GM12873 (cell line): ENCODE measurements at regions not wholly inside any gene's neighbourhood (a gene's known extent, or its start where the extent isn't known, plus 50 kb on each side); places are given as distances from the start of the nearest gene placed in this dataset.

Source experiments
- CTCF ChIP-seq: IDR thresholded peaks from 2 replicates; pipeline ENCODE4 v1.5.1; 2012; ENCODE audit warnings: low read depth, mild to moderate bottlenecking, moderate library complexity, low read length, control low read depth; ENCODE audit not compliant: insufficient read depth; ENCODE audit errors: missing control alignments

GRCh38 chr18:42373584-42373983, 418.6 kb downstream of the PIK3C3 start:
- TF ChIP-seq CTCF: no peak

DNA sequence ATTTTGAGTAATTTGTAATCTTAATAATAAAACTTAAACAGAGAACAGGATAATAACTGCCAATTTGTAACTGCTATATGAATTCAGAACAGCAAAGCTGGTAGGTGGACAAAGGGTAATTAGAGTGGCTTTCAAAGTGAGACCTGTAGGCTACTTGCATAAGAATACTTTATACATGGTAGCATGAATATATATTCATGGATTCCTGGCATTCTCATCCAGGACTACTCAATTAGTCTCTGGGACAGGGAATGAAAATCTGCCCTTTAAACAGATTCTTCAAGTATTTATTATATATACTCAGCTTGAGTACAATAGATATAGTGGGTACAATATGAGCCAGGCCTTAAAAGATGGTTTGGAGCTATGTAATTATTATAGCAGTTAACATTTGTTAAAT, 419.9 kb downstream of the PIK3C3 start:
- no peak for TF ChIP-seq CTCF

- TF ChIP-seq CTCF: no peak
Measured at GRCh38 chr18:42392416-42392815, 437.4 kb downstream of the PIK3C3 start.

DNA sequence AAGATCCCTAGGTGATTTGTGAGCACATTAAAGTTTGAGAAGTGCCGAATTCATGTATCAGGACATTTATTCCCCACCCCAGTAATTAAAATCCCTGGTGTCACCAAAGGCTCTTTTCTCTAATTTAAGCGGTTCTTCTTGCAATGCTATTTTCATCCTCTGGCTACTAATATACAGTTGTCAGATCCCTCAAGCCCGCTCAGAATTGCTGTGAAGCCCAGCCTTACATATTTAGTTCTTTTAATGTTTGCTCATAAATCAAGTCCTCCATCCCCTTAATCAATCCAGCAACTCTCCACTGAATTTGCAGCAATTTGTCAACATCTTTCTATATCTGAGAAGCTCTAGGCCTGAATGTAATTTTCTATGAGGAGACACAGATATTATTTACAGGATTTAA, 437.9 kb downstream of the PIK3C3 start:
- TF ChIP-seq CTCF: no peak

DNA sequence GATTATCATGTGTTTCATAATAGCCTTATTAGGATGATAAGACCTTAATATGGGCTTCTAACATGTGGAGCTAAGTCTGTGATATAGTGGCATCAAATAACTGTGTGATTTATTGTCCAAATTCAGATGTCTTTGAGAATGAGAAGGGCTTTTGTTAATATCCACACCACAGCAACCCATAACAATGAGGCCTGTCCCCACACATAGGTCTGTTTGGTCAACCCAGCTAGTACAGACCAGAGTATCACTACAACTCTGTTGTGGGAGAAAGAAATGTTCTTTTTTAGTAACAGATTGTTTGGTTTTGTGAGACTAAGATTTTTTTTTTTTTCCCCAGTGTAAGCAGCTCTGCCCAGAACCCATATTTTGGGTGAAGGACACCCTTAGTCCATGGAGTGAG, 439.2 kb downstream of the PIK3C3 start:
- no peak for TF ChIP-seq CTCF

- no peak for TF ChIP-seq CTCF
Measured at GRCh38 chr18:42401131-42401673, 446.2 kb downstream of the PIK3C3 start.

DNA sequence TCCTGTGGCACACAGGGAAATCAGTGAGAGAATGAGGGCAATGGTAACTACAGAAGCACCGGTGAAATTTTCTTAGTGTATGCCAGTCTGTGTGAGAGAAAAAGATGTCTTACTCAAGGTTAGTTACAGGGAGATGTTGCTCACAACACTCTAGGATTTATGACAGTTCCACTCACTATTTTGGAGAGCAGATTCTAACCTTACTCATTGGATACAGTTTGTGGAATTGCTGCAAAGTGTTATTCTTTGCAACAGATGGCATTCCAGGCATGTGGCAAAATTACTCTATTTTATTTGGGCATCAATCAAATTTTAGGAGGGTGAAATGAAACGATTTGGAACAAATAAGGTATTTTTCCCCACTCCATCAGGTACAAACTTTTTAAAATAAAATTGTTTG, 449.1 kb downstream of the PIK3C3 start:
- no peak for TF ChIP-seq CTCF
